ENCODE measurements at regions not wholly inside any gene's neighbourhood (a gene's known extent, or its start where the extent isn't known, plus 50 kb on each side); places are given as distances from the start of the nearest gene placed in this dataset.
"Not testable (repeated sequence)": the region's sequence is repeated elsewhere in the genome, so short reads cannot be mapped to it uniquely, and the experiment has no call there.

DNA sequence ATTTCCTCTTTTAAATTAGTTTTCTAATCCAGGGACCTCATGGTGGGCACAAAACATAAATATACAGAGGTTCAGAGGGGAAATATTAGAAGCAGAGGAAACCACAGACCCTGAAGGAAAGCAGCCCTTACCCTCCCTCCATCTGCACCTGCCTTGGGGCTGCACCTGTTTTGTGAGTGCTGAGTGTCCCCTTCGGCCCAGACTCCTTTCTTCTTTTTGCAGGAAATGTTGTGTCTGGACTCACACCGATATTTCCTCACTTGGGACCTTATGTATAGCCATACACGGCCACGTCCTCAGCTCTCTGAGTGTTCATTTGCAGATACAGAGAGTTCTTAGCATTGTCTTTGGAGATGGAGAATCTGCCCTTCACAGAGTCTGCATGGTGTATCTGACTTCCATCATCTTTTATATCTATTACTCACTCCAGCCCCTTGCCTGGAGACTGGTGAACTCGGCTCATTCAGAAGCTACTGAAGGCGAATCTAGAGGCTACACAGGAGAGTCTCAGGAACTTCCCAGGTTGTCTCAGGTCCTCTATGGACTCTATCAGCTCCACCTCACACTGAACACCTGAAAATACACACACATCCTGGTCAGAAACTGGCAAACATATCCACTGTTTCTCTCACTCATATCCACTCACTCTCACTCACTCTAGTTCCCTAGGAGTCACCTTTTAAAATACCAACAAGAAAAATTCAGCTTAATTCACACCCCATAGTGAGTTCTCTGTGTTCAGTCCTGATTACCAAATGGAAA lies 829.7 kb downstream of the TMEM121 start:
- TF ChIP-seq, protein P1, sequence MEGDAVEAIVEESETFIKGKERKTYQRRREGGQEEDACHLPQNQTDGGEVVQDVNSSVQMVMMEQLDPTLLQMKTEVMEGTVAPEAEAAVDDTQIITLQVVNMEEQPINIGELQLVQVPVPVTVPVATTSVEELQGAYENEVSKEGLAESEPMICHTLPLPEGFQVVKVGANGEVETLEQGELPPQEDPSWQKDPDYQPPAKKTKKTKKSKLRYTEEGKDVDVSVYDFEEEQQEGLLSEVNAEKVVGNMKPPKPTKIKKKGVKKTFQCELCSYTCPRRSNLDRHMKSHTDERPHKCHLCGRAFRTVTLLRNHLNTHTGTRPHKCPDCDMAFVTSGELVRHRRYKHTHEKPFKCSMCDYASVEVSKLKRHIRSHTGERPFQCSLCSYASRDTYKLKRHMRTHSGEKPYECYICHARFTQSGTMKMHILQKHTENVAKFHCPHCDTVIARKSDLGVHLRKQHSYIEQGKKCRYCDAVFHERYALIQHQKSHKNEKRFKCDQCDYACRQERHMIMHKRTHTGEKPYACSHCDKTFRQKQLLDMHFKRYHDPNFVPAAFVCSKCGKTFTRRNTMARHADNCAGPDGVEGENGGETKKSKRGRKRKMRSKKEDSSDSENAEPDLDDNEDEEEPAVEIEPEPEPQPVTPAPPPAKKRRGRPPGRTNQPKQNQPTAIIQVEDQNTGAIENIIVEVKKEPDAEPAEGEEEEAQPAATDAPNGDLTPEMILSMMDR (IDR thresholded peaks at IDR 0.05): not testable (repeated sequence)
- TF ChIP-seq POLR2A (IDR thresholded peaks at IDR 0.05): not testable (repeated sequence)
